GM19468 (cell line): ENCODE measurements at regions not wholly inside any gene's neighbourhood (a gene's known extent, or its start where the extent isn't known, plus 50 kb on each side); places are given as distances from the start of the nearest gene placed in this dataset.

Experiments
- ATAC-seq: cut with Tn5 transposase; IDR thresholded peaks from one replicate; pipeline ENCODE4 v1.9.1; 2021; ENCODE audit warnings: mild to moderate bottlenecking, moderate library complexity, moderate number of reproducible peaks; ENCODE audit not compliant: unreplicated experiment; ENCODE audit errors: extremely low read depth

- ATAC-seq: no peak
Observed at GRCh38 chr6:145254649-145255401, 480.5 kb downstream of the EPM2A start.

GRCh38 chr6:145257704-145258103 lies 477.6 kb downstream of the EPM2A start:
- no peak for ATAC-seq

GRCh38 chr6:145258122-145258521 lies 477.2 kb downstream of the EPM2A start:
- ATAC-seq: no peak

- no peak for ATAC-seq
Observed at GRCh38 chr6:145260484-145261175, 474.7 kb downstream of the EPM2A start.

- ATAC-seq: no peak
Observed at GRCh38 chr6:145261758-145262157, 473.6 kb downstream of the EPM2A start.

GRCh38 chr6:145262771-145263170 lies 472.5 kb downstream of the EPM2A start:
- ATAC-seq: no peak

GRCh38 chr6:145263778-145264211 lies 471.5 kb downstream of the EPM2A start:
- ATAC-seq: no peak

- no peak for ATAC-seq
Observed at GRCh38 chr6:145266432-145267075, 468.8 kb downstream of the EPM2A start.

GRCh38 chr6:145267076-145267867 lies 468.0 kb downstream of the EPM2A start:
- ATAC-seq: no peak

GRCh38 chr6:145270464-145270863 lies 464.9 kb downstream of the EPM2A start:
- no peak for ATAC-seq

- no peak for ATAC-seq
Observed at GRCh38 chr6:145271040-145271439, 464.3 kb downstream of the EPM2A start.

- ATAC-seq: no peak
Observed at GRCh38 chr6:145271577-145271976, 463.7 kb downstream of the EPM2A start.

GRCh38 chr6:145272246-145272645 lies 463.1 kb downstream of the EPM2A start:
- ATAC-seq: no peak

- ATAC-seq: no peak
Observed at GRCh38 chr6:145273136-145273535, 462.2 kb downstream of the EPM2A start.

- ATAC-seq: no peak
Observed at GRCh38 chr6:145274083-145274482, 461.2 kb downstream of the EPM2A start.

GRCh38 chr6:145275019-145275418 lies 460.3 kb downstream of the EPM2A start:
- ATAC-seq: no peak

- ATAC-seq: no peak
Observed at GRCh38 chr6:145275787-145276186, 459.5 kb downstream of the EPM2A start.

GRCh38 chr6:145276756-145277155 lies 458.6 kb downstream of the EPM2A start:
- ATAC-seq: no peak

- ATAC-seq: no peak
Observed at GRCh38 chr6:145277358-145278086, 457.8 kb downstream of the EPM2A start.
